WERI-Rb-1 (cell line): ENCODE measurements at regions not wholly inside any gene's neighbourhood (a gene's known extent, or its start where the extent isn't known, plus 50 kb on each side); places are given as distances from the start of the nearest gene placed in this dataset.
"Not testable (repeated sequence)": the region's sequence is repeated elsewhere in the genome, so short reads cannot be mapped to it uniquely, and the experiment has no call there.

Experiments
- DNase-seq: peaks from one replicate; pipeline ENCODE4 v3.0.0-alpha.2; 2020
- H3K27ac ChIP-seq: fragments of 250-450 bp; sonication (Bioruptor Pico); 2 replicates; pipeline ENCODE4 v1.5.1; 2020; ENCODE audit warnings: mild to moderate bottlenecking, moderate library complexity
- H3K27me3 ChIP-seq: fragments of 250-450 bp; sonication (Bioruptor Pico); 2 replicates; pipeline ENCODE4 v1.5.1; 2021; ENCODE audit warnings: mild to moderate bottlenecking, low read depth, moderate library complexity; ENCODE audit not compliant: insufficient read depth, severe bottlenecking
- H3K36me3 ChIP-seq: fragments of 250-450 bp; sonication (Bioruptor Pico); 2 replicates; pipeline ENCODE4 v1.5.1; 2020; ENCODE audit warnings: mild to moderate bottlenecking, moderate library complexity
- H3K4me3 ChIP-seq: 2 replicates; pipeline ENCODE4 v1.5.1; 2011; ENCODE audit warnings: low read depth, mild to moderate bottlenecking, control low read depth, low read length
- H3K9me3 ChIP-seq: fragments of 250-450 bp; sonication (Bioruptor Pico); 2 replicates; pipeline ENCODE4 v1.5.1; 2021; ENCODE audit warnings: mild to moderate bottlenecking, moderate library complexity; ENCODE audit not compliant: severe bottlenecking
- CTCF ChIP-seq: IDR thresholded peaks from 2 replicates; pipeline ENCODE4 v1.5.1; 2011; ENCODE audit warnings: low read depth, mild to moderate bottlenecking, control low read depth, inconsistent platforms, low read length

DNA sequence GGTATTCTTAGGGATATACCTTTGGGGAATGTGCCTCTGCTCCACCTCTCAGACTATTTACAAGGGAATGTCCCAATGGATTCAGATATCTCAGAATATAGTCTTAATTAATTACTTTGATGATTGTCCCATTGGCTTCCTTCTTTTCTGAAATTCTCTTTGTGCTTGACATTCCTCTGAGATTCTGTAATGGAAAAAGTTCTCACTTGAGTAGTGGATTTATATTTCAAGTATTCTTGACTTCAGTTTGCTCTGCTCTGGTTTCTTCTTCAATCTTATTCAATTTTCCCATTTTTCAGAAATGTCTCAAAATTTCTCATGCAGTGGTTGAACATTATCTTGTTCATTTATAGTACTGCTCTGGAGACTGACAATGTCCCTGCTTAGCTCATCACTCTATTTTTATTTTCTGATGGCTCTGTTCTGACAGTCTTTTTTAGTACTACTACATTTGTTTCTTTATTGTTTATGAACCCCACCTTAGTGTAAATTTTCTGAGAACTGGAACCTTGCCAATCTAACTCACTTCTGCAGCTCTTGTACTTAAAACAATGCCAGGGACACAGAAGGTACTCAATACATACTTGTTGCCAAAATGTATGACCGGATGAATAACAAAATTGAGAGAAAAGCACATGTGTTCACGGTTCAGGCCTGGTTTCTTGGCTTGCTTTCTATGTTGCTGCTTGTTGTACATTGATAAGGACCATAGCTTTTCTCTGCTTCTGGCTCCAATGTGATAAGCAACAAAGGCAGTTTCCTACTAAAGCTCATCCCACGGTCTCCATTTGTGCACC is 471.7 kb downstream of the GASK1B start:
- H3K36me3 ChIP-seq = no peaks in the 10 kb centered on the region
- H3K27me3 ChIP-seq = no peaks in the 10 kb centered on the region
- H3K9me3 ChIP-seq = no peaks in the 10 kb centered on the region
- no peak overlapping the region for H3K4me3 ChIP-seq
- no peak for TF ChIP-seq CTCF
- H3K27ac ChIP-seq = no peak overlapping the region
- no peak for DNase-seq

DNA sequence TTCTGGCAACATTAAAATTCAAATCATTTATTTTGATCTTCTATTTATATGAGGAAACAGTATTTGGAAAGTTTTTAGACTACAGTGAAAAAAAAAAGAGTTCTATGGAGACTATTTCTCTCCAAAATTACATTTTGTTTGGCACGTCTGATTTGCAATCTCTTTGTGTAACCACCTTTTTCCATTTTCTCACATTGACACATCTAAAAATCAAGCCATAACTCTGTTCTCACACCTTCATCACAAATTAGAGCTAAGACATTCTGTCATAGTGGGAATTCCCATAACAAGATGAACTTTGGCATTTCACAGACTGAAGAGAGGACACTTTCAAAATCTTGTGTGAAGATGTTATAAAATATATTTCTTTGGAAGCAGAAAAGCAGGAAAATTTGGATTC is 468.9 kb downstream of the GRIA2 start:
- TF ChIP-seq CTCF = no peak
- H3K27ac ChIP-seq = no peak overlapping the region
- H3K9me3 ChIP-seq = no peaks in the 10 kb centered on the region
- H3K36me3 ChIP-seq = no peaks in the 10 kb centered on the region
- no peaks in the 10 kb centered on the region for H3K27me3 ChIP-seq
- no peak overlapping the region for H3K4me3 ChIP-seq
- DNase-seq = no peak

- no peak for TF ChIP-seq CTCF
- no peak for DNase-seq
Measured at GRCh38 chr4:157687971-157688370, 467.4 kb downstream of the GRIA2 start.

DNA sequence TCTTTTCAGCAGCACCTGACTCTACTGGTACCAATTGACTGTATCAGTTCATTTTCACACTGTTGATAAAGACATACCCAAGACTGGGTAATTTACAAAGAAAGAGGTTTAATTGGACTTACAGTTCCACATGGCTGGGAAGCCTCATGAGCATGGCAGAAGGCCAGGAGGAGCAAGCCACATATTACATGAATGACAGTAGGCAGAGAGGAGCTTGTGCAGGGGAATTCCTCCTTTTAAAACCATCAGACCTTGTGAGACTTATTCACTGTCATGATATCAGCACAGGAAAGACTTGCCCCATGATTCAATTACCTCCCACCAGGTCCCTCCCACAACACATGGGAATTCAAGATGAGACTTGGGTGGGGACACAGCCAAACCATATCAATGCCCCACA is 458.8 kb downstream of the GRIA2 start:
- H3K27ac ChIP-seq, H3K36me3 ChIP-seq, H3K4me3 ChIP-seq, H3K27me3 ChIP-seq, H3K9me3 ChIP-seq, DNase-seq: not testable (repeated sequence)

More at GRCh38 chr4:157687971-157688370, 467.4 kb downstream of the GRIA2 start:
- no peak overlapping the region for H3K27ac ChIP-seq
- H3K4me3 ChIP-seq = no peak overlapping the region
- no peaks in the 10 kb centered on the region for H3K27me3 ChIP-seq
- H3K9me3 ChIP-seq = no peaks in the 10 kb centered on the region
- no peaks in the 10 kb centered on the region for H3K36me3 ChIP-seq

GRCh38 chr4:157678478-157678877 is 457.9 kb downstream of the GRIA2 start:
- Histone ChIP-seq H3K9me3 (peaks cover 6% of the 10 kb centered on the region), H3K36me3 (no peaks in the 10 kb centered on the region), H3K27me3 (no peaks in the 10 kb centered on the region), H3K4me3 (no peak overlapping the region), H3K27ac (no peak overlapping the region)
- no peak for DNase-seq
- no peak for TF ChIP-seq CTCF

DNA sequence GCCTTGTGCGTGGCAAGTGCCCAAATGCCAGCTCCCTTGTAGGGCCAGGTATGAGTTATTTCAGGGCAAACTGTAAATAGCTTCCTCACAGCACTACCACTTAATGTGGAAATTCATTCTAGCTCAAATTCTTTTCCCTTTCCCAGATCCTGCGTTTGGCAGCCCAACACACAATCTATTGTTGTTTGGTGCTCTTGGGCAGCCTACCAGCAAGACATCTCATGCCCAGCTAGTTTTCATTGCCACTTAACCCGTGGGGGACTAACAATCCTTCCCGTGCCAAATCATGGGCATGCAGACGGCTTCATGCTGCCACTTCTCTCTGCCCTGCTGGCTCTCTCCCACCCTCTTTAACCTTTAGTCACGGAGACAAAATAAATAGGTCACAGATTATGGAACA is 454.2 kb downstream of the GRIA2 start:
- Histone ChIP-seq H3K27ac (no peak overlapping the region), H3K9me3 (peaks cover 6% of the 10 kb centered on the region), H3K4me3 (no peak overlapping the region), H3K27me3 (no peaks in the 10 kb centered on the region), H3K36me3 (no peaks in the 10 kb centered on the region)
- no peak for TF ChIP-seq CTCF
- no peak for DNase-seq
